ENCODE measurements at regions not wholly inside any gene's neighbourhood (a gene's known extent, or its start where the extent isn't known, plus 50 kb on each side); places are given as distances from the start of the nearest gene placed in this dataset.

- no peak for DNase-seq (ENCODE audit: low read depth)
These were observed 101.2 kb upstream of the GNAO1 start for GRCh38 chr16:56090076-56090475.

GRCh38 chr16:56087626-56088025, 103.7 kb upstream of the GNAO1 start:
- DNase-seq (ENCODE audit: low read depth): no peak

- no peak for DNase-seq (ENCODE audit: low read depth)
These were observed 109.9 kb upstream of the GNAO1 start for GRCh38 chr16:56081371-56081770.

GRCh38 chr16:56075732-56076388, 115.4 kb upstream of the GNAO1 start:
- no peak for DNase-seq (ENCODE audit: low read depth)

GRCh38 chr16:56073508-56073907, 117.8 kb upstream of the GNAO1 start:
- DNase-seq (ENCODE audit: low read depth): no peak

- no peak for DNase-seq (ENCODE audit: low read depth)
These were observed 119.2 kb upstream of the GNAO1 start for GRCh38 chr16:56072096-56072495.

- DNase-seq (ENCODE audit: low read depth): no peak
These were observed 122.5 kb upstream of the GNAO1 start for GRCh38 chr16:56068816-56069215.

GRCh38 chr16:56068314-56068713, 123.0 kb upstream of the GNAO1 start:
- DNase-seq (ENCODE audit: low read depth): no peak

- DNase-seq (ENCODE audit: low read depth): no peak
These were observed 123.9 kb upstream of the GNAO1 start for GRCh38 chr16:56067406-56067805.

- no peak for DNase-seq (ENCODE audit: low read depth)
These were observed 124.7 kb upstream of the GNAO1 start for GRCh38 chr16:56066617-56067016.

- no peak for DNase-seq (ENCODE audit: low read depth)
These were observed 128.2 kb upstream of the GNAO1 start for GRCh38 chr16:56063111-56063510.

GRCh38 chr16:56057151-56057550, 134.1 kb upstream of the GNAO1 start:
- DNase-seq (ENCODE audit: low read depth): no peak

GRCh38 chr16:56050916-56051315, 140.4 kb upstream of the GNAO1 start:
- no peak for DNase-seq (ENCODE audit: low read depth)

- no peak for DNase-seq (ENCODE audit: low read depth)
These were observed 142.7 kb upstream of the GNAO1 start for GRCh38 chr16:56048425-56049105.

- no peak for DNase-seq (ENCODE audit: low read depth)
These were observed 143.7 kb upstream of the GNAO1 start for GRCh38 chr16:56047307-56048234.

GRCh38 chr16:56042416-56042815, 148.9 kb upstream of the GNAO1 start:
- no peak for DNase-seq (ENCODE audit: low read depth)

- no peak for DNase-seq (ENCODE audit: low read depth)
These were observed 149.6 kb upstream of the GNAO1 start for GRCh38 chr16:56041556-56042140.

GRCh38 chr16:56038564-56039098, 152.7 kb upstream of the GNAO1 start:
- no peak for DNase-seq (ENCODE audit: low read depth)

- no peak for DNase-seq (ENCODE audit: low read depth)
These were observed 156.9 kb upstream of the CES5A start for GRCh38 chr16:56032072-56032471.

GRCh38 chr16:56029026-56029425, 153.9 kb upstream of the CES5A start:
- no peak for DNase-seq (ENCODE audit: low read depth)

GRCh38 chr16:56022818-56023217, 147.6 kb upstream of the CES5A start:
- no peak for DNase-seq (ENCODE audit: low read depth)

GRCh38 chr16:56019274-56019673, 144.1 kb upstream of the CES5A start:
- no peak for DNase-seq (ENCODE audit: low read depth)
